Panc1 (cell line): ENCODE measurements at regions not wholly inside any gene's neighbourhood (a gene's known extent, or its start where the extent isn't known, plus 50 kb on each side); places are given as distances from the start of the nearest gene placed in this dataset.

ENCODE experiments used
- ATAC-seq: fragments of 200-7000 bp; cut with Tn5 transposase; 2 replicates; pipeline ENCODE4 v1.9.1; 2020; ENCODE audit warnings: mild to moderate bottlenecking, moderate library complexity
- BruUV-seq: library from RNA; stranded (reverse); fragments of 400-500 nt; replicated peaks from 2 replicates; lab custom pipeline; 2021; lab: Mats Ljungman, UMichigan
- CTCF ChIA-PET: fragments of 300-600 bp; sonication (Branson Sonifier 250); formaldehyde crosslinking; loops from one replicate; lab custom pipeline; 2022; ENCODE audit warnings: antibody characterized with exemption; lab: Charles Lee
- POLR2A ChIA-PET: fragments of 300-600 bp; sonication (Branson Sonifier 250); formaldehyde crosslinking; loops from one replicate; lab custom pipeline; 2022; ENCODE audit warnings: antibody characterized with exemption; lab: Charles Lee
- DNase-seq: peaks from one replicate; pipeline ENCODE4 v3.0.0-alpha.2; 2010; ENCODE audit warnings: low read depth, low spot score
- H3K27ac ChIP-seq: 2 replicates; pipeline ENCODE4 v1.5.1; 2011; ENCODE audit warnings: mild to moderate bottlenecking, low read length, inconsistent platforms
- H3K27me3 ChIP-seq: fragments of 200-500 bp; sonication (Bioruptor generic); 2 replicates; pipeline ENCODE4 v1.6.0; 2014; ENCODE audit warnings: low read length, inconsistent platforms; ENCODE audit not compliant: control insufficient read depth, insufficient read depth
- H3K36me3 ChIP-seq: fragments of 200-500 bp; sonication (Bioruptor generic); 2 replicates; pipeline ENCODE4 v1.5.1; 2014; ENCODE audit warnings: inconsistent platforms, mild to moderate bottlenecking, low read length, moderate library complexity; ENCODE audit not compliant: control insufficient read depth, insufficient read depth
- H3K4me1 ChIP-seq: 2 replicates; pipeline ENCODE4 v1.5.1; 2011; ENCODE audit warnings: inconsistent platforms, mild to moderate bottlenecking, low read length, moderate library complexity; ENCODE audit not compliant: control insufficient read depth, insufficient read depth
- H3K4me3 ChIP-seq, 2 experiments: 2 replicates each; pipeline ENCODE4 v1.5.1; 2011 to 2012; ENCODE audit warnings: low read depth in 2 of 2, low read length in 2 of 2, mild to moderate bottlenecking in 2 of 2, inconsistent platforms in 1 of 2, moderate library complexity in 1 of 2
- H3K9me3 ChIP-seq: fragments of 200-500 bp; sonication (Bioruptor generic); 2 replicates; pipeline ENCODE4 v1.5.1; 2014; ENCODE audit warnings: low read depth, mild to moderate bottlenecking, inconsistent platforms, low read length, moderate library complexity; ENCODE audit not compliant: control insufficient read depth, insufficient read depth
- CTCF ChIP-seq: fragments of 450-650 bp; IDR thresholded peaks from 2 replicates; pipeline ENCODE4 v1.5.1; 2017; ENCODE audit warnings: mild to moderate bottlenecking
- POLR2AphosphoS5 ChIP-seq: IDR thresholded peaks from 2 replicates; pipeline ENCODE4 v1.6.1; 2012; ENCODE audit warnings: mild to moderate bottlenecking, low read depth, low read length, moderate library complexity
- REST ChIP-seq, 2 experiments: IDR thresholded peaks; 2 replicates each; pipeline ENCODE4 v1.6.1; 2011 to 2012; ENCODE audit warnings: low read depth in 2 of 2, control low read depth in 1 of 2, low read length in 1 of 2, mild to moderate bottlenecking in 1 of 2, moderate library complexity in 1 of 2; ENCODE audit not compliant: insufficient read depth in 1 of 2
- SIN3A ChIP-seq: IDR thresholded peaks from 2 replicates; pipeline ENCODE4 v1.6.1; 2012; ENCODE audit warnings: low read depth, mild to moderate bottlenecking, low read length, moderate library complexity, borderline replicate concordance; ENCODE audit not compliant: insufficient read depth
- TCF7L2 ChIP-seq: IDR thresholded peaks from 2 replicates; pipeline ENCODE4 v1.6.1; 2011; ENCODE audit warnings: mild to moderate bottlenecking, low read depth, low read length, inconsistent platforms
- in situ Hi-C: cut with HindIII; loops from 2 replicates; pipeline ENCODE4 v1.10.0; 2016; ENCODE audit warnings: low sequenced_read_pairs, low pct_unique_long_range_greater_than_20kb
- intact Hi-C: fragments of 100-400 bp; cut with micrococcal nuclease; formaldehyde crosslinking; loops from one replicate; pipeline ENCODE4 v1.10.0; 2022; ENCODE audit not compliant: unreplicated experiment

- Histone ChIP-seq H3K9me3 (peaks cover 3% of the 10 kb centered on the region; the same call in 1 of the 2 replicates), H3K4me1 (no peaks in the 10 kb centered on the region), H3K4me3 (no peak overlapping the region), H3K27me3 (no peaks in the 10 kb centered on the region), H3K27ac (no peak overlapping the region), H3K36me3 (no peaks in the 10 kb centered on the region)
- ChIA-PET CTCF (no interaction called here), POLR2A (no interaction called here)
- TF ChIP-seq TCF7L2, result no peak
- no peak for TF ChIP-seq POLR2AphosphoS5
- TF ChIP-seq REST (IDR thresholded peaks at IDR 0.05; ENCODE audit: insufficient read depth in 1 of 2, low read depth in 2 of 2, low read length in 1 of 2), result no peak
- no peak for TF ChIP-seq CTCF
- no peak for TF ChIP-seq SIN3A
- no TSS peak for BruUV-seq
- DNase-seq (no peak), ATAC-seq (no peak)
- intact Hi-C loops (no loop called here), in situ Hi-C loops (no loop called here)
These were observed 266.6 kb upstream of the SLITRK3 start for GRCh38 chr3:165462636-165463334.

GRCh38 chr3:165459924-165460835 is 264.0 kb upstream of the SLITRK3 start:
- intact Hi-C loops, result no loop called here
- CTCF ChIA-PET, result no interaction called here
- Histone ChIP-seq H3K9me3 (peaks cover 3% of the 10 kb centered on the region; the same call in 1 of the 2 replicates), H3K36me3 (no peaks in the 10 kb centered on the region), H3K27ac (no peak overlapping the region), H3K27me3 (no peaks in the 10 kb centered on the region), H3K4me3 (no peak overlapping the region), H3K4me1 (no peaks in the 10 kb centered on the region)
- DNase-seq, result no peak
- POLR2A ChIA-PET, result no interaction called here
- TF ChIP-seq CTCF (no peak), REST (IDR thresholded peaks at IDR 0.05; ENCODE audit: insufficient read depth in 1 of 2, low read depth in 2 of 2, low read length in 1 of 2) (no peak), POLR2AphosphoS5 (no peak), TCF7L2 (no peak), SIN3A (no peak)
- no peak for ATAC-seq
- BruUV-seq, result no TSS peak
- in situ Hi-C loops, result no loop called here
